ENCODE measurements at regions not wholly inside any gene's neighbourhood (a gene's known extent, or its start where the extent isn't known, plus 50 kb on each side); places are given as distances from the start of the nearest gene placed in this dataset.

GRCh38 chr11:128165572-128165971, 421.8 kb downstream of the ETS1 start:
- TF ChIP-seq, protein P1, sequence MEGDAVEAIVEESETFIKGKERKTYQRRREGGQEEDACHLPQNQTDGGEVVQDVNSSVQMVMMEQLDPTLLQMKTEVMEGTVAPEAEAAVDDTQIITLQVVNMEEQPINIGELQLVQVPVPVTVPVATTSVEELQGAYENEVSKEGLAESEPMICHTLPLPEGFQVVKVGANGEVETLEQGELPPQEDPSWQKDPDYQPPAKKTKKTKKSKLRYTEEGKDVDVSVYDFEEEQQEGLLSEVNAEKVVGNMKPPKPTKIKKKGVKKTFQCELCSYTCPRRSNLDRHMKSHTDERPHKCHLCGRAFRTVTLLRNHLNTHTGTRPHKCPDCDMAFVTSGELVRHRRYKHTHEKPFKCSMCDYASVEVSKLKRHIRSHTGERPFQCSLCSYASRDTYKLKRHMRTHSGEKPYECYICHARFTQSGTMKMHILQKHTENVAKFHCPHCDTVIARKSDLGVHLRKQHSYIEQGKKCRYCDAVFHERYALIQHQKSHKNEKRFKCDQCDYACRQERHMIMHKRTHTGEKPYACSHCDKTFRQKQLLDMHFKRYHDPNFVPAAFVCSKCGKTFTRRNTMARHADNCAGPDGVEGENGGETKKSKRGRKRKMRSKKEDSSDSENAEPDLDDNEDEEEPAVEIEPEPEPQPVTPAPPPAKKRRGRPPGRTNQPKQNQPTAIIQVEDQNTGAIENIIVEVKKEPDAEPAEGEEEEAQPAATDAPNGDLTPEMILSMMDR (conservative IDR thresholded peaks at IDR 0.05 in 1 of 2, IDR thresholded peaks at IDR 0.05 in 1 of 2; ENCODE audit: extremely low read depth in 1 of 2, insufficient read depth in 1 of 2, low read depth in 1 of 2, low read length in 2 of 2) = no peak
- TF ChIP-seq EZH2 (IDR thresholded peaks at IDR 0.05; ENCODE audit: borderline replicate concordance, low read length) = no peak
